HUDEP-2 (cell line): ENCODE measurements at regions not wholly inside any gene's neighbourhood (a gene's known extent, or its start where the extent isn't known, plus 50 kb on each side); places are given as distances from the start of the nearest gene placed in this dataset.

Experiments
- DNase-seq, 76 experiments: peaks; one replicate each; lab custom pipeline; 2025; ENCODE audit not compliant: unreplicated experiment in 76 of 76; lab: John Stamatoyannopoulos, UW

- no peak for DNase-seq
These were observed 188.4 kb downstream of the SH3BP4 start for GRCh38 chr2:235139956-235140800.

DNA sequence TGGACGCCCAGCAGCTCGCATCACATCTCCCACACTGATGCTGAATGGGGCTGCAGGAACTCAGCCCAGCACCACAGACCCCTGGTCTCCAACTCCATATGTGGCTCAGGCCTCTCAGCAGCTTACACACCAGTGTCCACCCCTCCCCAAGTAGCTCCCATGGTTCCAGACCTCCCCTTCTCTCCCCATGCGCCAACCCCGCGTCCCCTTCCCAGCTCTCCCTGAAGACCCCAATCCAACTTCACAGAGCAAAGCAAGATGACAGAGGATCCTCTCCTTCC, 188.9 kb downstream of the SH3BP4 start:
- DNase-seq = no peak

DNA sequence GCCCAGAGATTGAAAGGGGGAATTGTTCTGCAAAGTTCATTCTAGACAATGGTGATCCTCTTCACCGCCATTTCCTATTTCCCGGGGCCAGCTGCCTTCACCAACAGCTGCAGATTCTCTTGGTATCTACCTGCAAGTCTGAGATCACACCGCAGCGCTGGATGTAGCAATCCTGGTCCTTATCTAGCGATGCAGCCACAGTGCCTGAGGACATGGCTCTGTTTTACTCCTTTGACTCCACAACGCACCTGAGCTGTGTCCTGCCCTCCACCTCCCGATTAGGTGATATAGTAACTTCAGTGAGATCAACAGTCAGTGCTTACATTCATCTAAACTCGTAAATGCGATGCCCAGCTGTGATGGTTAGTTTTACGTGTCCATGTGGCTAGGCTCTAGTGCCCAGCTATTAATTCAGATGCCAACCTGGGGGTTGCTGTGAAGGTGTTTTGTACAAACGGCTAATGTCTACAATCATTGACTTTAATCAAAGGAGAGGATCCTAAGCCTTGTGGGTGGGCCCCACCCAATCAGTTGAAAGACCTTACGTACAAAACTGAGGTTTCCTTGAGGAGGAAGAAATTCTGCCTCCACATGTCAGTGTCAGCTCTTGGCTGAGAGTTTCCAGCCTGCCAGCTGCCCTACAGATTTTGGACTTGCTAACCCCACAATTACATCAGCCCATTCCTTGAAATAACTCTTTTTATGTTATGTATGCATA, 189.8 kb downstream of the SH3BP4 start:
- no peak for DNase-seq

DNA sequence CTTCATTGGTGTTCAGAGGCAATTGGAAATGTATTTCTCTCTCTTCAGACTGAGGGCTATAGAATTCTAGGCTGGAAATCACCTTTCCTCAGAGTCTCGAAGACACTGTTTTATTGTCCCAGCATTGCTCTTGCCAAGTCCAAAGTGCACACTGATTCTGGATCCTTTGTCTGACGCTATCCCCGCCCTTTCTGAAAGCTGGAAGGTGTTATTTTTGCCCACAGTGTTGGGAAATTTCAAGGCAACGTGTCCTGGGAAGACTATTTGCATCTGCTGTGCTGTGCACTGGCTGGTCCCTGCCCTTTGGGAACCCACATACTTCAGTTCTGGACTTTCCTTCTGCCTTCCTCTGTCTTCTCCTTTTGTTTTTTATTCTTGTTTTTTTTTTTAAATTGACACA, 190.8 kb downstream of the SH3BP4 start:
- no peak for DNase-seq

DNA sequence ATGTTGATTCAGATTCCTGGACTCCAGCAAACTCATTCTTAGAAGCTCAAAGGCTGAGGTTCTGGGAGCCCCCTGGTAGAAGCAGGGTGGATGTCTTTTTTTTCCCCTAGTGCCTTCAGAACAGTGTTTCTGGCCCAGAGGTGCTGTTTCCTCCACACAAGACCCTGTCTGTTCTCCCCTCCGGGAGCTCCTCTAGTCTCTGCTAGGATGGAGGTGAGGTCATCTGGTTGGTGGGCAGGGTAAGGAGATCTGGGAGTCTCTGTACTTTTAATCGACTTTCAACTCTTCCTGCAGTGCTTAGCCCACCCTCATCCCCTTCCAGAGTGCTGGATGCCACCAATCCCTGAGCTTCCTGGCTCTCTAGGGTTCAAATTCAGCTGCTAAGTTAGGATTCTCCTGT, 192.0 kb downstream of the SH3BP4 start:
- DNase-seq = no peak

DNA sequence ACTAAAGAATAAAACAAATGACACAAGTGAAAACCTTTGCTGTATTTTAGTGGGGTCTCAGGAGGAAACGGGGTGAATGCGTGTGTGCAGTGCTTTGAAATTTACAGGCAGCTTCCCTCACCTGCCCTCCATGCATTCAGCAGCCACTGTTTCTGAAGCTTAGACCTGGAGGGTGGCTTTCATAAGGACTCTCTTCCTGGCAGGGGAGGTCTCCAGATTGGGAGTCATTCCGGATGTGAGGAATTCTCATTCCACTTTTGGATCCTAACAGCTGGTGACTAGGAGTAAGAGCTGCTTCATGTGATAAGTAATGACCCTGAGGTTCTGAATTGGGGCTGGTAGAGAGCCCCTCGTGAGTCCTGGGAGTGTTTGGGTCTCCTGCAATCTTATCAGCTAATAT, 192.5 kb downstream of the SH3BP4 start:
- no peak for DNase-seq

DNA sequence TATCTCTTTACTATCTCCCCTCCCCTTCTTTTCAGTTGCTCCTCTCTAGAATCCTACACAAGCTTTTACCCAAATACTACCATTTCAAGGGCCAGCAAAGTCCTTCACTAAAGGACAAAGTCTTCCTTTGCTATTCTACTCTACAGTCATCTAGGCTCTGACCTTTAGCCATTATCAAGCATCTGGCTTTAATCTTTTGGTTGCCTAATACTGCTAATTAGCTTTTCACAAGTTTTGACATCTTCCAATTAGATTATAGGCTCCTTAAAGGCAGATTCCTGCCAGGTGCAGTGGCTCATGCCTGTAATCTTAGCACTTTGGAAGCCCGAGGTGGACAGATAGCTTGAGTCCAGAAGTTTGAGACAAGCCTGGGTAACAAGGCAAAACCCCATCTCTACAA, 194.4 kb downstream of the SH3BP4 start:
- DNase-seq = no peak

DNA sequence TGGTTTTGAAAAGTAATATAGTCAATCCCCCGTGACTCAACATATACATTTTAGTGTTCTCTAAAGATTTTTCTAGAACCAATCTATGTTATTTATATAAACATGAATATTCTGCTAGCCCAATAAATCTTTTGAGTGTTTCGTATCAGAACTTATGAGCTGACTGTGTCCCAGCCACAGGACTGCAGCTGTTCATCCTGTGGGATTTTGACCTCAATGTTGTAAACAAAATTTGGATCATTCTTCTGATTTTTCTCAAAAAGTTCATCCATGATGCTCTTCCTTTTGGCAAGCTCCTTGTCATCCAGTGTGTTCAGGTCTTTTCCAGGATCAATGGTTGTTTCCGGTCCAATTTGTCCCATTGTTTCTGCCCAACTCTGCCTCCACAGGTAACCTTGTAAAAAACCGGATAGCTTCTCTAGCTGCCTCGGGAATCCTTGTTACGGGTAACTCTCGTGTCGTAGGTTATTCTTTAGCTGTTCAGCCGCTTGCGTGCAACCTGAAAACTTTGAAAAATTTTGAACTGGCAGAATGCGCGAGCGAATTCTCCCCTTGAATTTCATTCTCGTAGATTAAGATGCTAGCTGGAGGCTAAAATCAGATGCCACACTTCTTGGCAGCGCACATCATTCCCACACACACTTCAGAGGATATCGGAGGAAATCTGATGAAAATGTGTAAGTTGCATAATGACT, 195.2 kb downstream of the SH3BP4 start:
- DNase-seq = no peak

GRCh38 chr2:235148201-235149170, 196.7 kb downstream of the SH3BP4 start:
- no peak for DNase-seq

DNA sequence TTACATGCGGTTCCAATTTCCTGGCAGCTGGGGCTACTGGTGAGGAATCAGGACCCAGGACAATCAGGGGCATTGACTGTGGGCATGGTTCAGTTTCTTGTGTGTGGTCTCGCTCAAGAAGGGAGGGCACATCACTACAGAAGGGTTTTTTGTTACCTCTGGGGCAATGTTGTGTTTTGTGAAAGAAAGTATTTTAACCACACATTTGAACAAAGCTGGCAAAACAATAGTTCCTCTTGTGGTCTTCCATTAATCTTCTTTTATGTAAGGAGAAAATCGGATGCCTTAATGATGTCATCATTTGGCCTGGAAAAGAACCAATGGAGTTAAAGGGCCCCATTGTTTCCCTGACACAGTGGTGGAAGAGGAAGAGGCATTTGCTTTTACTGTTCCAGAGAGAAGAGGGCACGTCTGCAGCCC, 197.4 kb downstream of the SH3BP4 start:
- no peak for DNase-seq

DNA sequence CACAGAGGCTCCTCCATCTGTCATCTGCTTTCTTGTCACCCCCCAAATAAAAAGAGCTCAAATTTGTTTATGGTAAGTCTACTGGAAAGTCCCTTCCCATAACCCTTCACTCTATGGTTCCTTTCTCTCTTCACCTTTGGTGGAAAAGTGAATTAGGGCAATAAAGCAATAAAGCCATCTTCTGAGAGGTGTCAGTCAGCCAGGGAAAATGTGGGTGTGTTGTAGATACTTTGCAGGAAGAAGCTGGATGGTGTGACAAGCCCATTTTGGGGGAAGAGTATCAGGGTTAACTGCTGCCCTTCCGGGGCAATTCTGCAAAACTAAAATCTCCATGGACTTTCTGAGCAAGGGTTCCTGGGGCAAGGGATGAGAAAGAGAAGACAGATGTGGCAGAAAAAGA, 197.9 kb downstream of the SH3BP4 start:
- DNase-seq = no peak

GRCh38 chr2:235151152-235151551, 199.3 kb downstream of the SH3BP4 start:
- no peak for DNase-seq

DNA sequence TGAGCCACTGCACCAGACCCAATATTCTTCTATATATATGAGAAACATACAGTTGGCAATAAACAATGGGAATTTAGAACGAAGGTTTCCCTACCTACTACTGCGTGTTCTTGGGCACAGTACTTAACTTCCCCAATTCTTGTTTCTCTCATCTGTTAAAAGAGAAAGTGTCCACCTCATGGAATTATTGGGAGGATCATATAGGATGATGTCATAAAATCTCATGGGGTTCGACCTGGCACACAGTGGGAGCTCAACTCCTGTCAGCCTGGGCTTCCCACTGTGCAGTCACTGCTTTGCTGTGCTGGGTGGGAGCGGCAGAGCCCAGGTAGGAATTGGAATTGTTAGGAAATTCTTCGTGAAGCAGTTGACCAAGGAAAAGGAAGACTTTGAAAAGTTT, 203.3 kb downstream of the SH3BP4 start:
- no peak for DNase-seq

DNA sequence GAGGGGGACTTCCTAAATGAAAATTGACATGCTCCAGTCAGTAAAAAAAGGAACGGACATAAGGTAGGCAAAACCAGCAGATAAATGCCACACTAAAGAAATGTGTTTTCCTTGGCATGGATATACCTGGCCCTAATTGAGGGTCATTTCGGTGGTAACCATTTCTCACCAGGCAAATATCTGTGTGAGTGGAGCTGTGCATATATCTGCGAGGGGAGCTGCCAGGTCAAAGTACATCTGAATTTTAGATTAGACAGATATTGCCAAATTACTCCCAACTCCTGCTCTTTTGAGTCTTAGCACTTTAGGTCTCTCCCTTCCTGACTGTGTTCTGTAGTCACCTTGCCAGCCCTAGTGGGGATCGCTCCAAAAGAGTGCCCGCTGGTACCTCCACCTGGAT, 204.2 kb downstream of the SH3BP4 start:
- no peak for DNase-seq

- no peak for DNase-seq
These were observed 206.1 kb downstream of the SH3BP4 start for GRCh38 chr2:235157746-235158482.

GRCh38 chr2:235160281-235160810, 208.5 kb downstream of the SH3BP4 start:
- no peak for DNase-seq

GRCh38 chr2:235161565-235161964, 209.7 kb downstream of the SH3BP4 start:
- no peak for DNase-seq

GRCh38 chr2:235162082-235162836, 210.4 kb downstream of the SH3BP4 start:
- DNase-seq = no peak

- DNase-seq = no peak
These were observed 211.0 kb downstream of the SH3BP4 start for GRCh38 chr2:235162837-235163197.
